Skeletal muscle satellite cell (primary cell): ENCODE measurements at regions not wholly inside any gene's neighbourhood (a gene's known extent, or its start where the extent isn't known, plus 50 kb on each side); places are given as distances from the start of the nearest gene placed in this dataset.

Experiments used
- H3K27me3 ChIP-seq: 2 replicates; pipeline ENCODE4 v1.7.0; 2013; ENCODE audit warnings: low read length; ENCODE audit not compliant: control insufficient read depth, insufficient read depth
- H3K36me3 ChIP-seq: 2 replicates; pipeline ENCODE4 v1.7.0; 2013; ENCODE audit warnings: mild to moderate bottlenecking, control low read depth, low read length; ENCODE audit not compliant: insufficient read depth
- H3K4me1 ChIP-seq: 2 replicates; pipeline ENCODE4 v1.7.0; 2013; ENCODE audit warnings: low read length; ENCODE audit not compliant: control insufficient read depth, insufficient read depth
- H3K4me2 ChIP-seq: 2 replicates; pipeline ENCODE4 v1.7.0; 2013; ENCODE audit warnings: mild to moderate bottlenecking, low read length
- H3K4me3 ChIP-seq: 2 replicates; pipeline ENCODE4 v1.7.0; 2013; ENCODE audit warnings: low read length
- H3K9ac ChIP-seq: 2 replicates; pipeline ENCODE4 v1.7.0; 2013; ENCODE audit warnings: mild to moderate bottlenecking, low read depth, low read length, moderate library complexity
- H3K9me3 ChIP-seq: replicated peaks from 2 replicates; pipeline ENCODE4 v1.7.0; 2013; ENCODE audit warnings: mild to moderate bottlenecking, control low read depth, low read length

DNA sequence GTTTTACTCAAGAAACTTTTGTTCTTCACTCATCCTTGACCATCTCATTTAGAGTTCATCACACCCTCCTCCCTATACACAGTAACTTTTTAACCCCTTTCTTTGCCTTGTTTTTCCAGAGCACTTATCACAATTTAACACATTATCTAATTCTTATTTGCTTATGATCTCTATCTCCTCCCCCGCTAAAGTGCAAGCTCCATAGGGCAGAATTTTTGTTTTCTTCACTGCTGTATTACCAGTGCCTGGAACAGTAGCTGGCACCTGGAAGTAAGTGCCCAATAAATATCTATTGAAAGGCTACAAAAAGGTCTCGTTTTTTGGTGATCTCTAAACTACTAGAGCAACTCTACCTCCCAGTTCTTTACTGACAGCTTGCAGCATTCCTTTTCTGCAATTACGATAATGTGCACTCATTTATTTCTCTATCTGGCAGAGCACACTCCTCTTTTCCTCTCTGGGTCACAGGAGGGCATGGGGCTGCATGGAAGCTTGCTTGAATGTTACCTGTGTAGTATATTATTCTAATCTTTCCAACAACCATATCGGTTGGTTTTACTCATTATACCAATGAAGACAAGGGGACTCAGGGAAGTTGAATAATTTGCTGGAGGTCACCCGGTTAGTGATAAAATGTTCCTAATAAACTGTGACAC lies 57.4 kb upstream of the CHST9 start:
- Histone ChIP-seq H3K27me3 (no peaks in the 10 kb centered on the region), H3K4me2 (no peak overlapping the region), H3K9me3 (no peaks in the 10 kb centered on the region), H3K9ac (no peak overlapping the region), H3K4me1 (no peaks in the 10 kb centered on the region), H3K36me3 (no peaks in the 10 kb centered on the region), H3K4me3 (no peak overlapping the region)

GRCh38 chr18:27240383-27240782 lies 55.3 kb upstream of the CHST9 start:
- Histone ChIP-seq H3K27me3 (no peaks in the 10 kb centered on the region), H3K9ac (no peak overlapping the region), H3K9me3 (no peaks in the 10 kb centered on the region), H3K4me2 (no peak overlapping the region), H3K4me1 (no peaks in the 10 kb centered on the region), H3K4me3 (no peak overlapping the region), H3K36me3 (no peaks in the 10 kb centered on the region)

DNA sequence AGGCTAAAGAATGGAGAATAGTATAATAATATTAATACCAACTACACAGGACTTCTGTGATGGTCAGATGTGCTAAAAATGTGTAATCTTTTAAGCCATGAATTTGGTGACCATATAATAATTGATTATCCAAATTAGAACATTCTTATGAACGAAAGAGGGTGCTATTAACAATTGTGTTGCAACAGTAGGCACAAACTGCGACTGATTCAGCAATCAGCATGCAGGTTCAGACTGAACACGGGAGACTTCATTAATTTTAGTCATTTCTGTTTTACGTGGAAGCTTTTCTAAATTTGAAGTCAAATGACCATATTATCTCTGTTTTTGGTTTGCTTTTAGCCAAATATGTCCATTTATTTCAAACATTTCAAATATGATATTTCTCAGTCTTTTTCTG lies 54.6 kb upstream of the CHST9 start:
- no peak overlapping the region for H3K9ac ChIP-seq
- no peaks in the 10 kb centered on the region for H3K4me1 ChIP-seq
- H3K4me2 ChIP-seq, result no peak overlapping the region
- H3K27me3 ChIP-seq, result no peaks in the 10 kb centered on the region
- H3K9me3 ChIP-seq, result no peaks in the 10 kb centered on the region
- no peaks in the 10 kb centered on the region for H3K36me3 ChIP-seq
- no peak overlapping the region for H3K4me3 ChIP-seq

GRCh38 chr18:27235218-27235870 lies 50.2 kb upstream of the CHST9 start:
- no peaks in the 10 kb centered on the region for H3K36me3 ChIP-seq
- H3K9ac ChIP-seq, result no peak overlapping the region
- H3K27me3 ChIP-seq, result no peaks in the 10 kb centered on the region
- no peaks in the 10 kb centered on the region for H3K9me3 ChIP-seq
- H3K4me1 ChIP-seq, result no peaks in the 10 kb centered on the region
- no peak overlapping the region for H3K4me3 ChIP-seq
- H3K4me2 ChIP-seq, result no peak overlapping the region
